Upper lobe of left lung (tissue), 6 donors: ENCODE measurements at regions not wholly inside any gene's neighbourhood (a gene's known extent, or its start where the extent isn't known, plus 50 kb on each side); places are given as distances from the start of the nearest gene placed in this dataset.

Experiments used
- ATAC-seq, 2 donors: fragments of 200-7000 bp; cut with Tn5 transposase; one replicate each; pipeline ENCODE4 v1.9.1; 2022; ENCODE audit warnings: mild to moderate bottlenecking in 2 of 2, moderate library complexity in 2 of 2; ENCODE audit not compliant: low FRiP score in 2 of 2
- DNase-seq, 2 donors: peaks; one replicate each; pipeline ENCODE4 v3.0.0-alpha.2; 2019 to 2020
- H3K27ac ChIP-seq, 4 donors: fragments of 200-600 bp; sonication (generic); one replicate each; pipeline ENCODE4 v1.5.1; 2016 to 2019
- H3K27me3 ChIP-seq, 4 donors: fragments of 200-600 bp; sonication (generic); one replicate each; pipeline ENCODE4 v1.5.1; 2017 to 2019
- H3K36me3 ChIP-seq, 4 donors: fragments of 200-600 bp; sonication (generic); one replicate each; pipeline ENCODE4 v1.5.1; 2016 to 2019
- H3K4me1 ChIP-seq, 4 donors: fragments of 200-600 bp; sonication (generic); one replicate each; pipeline ENCODE4 v1.5.1; 2018 to 2019
- H3K4me3 ChIP-seq, 4 donors: fragments of 200-600 bp; sonication (generic); one replicate each; pipeline ENCODE4 v1.5.1; 2017 to 2019; ENCODE audit warnings: mild to moderate bottlenecking in 2 of 4, moderate library complexity in 1 of 4
- H3K9me3 ChIP-seq, 4 donors: fragments of 200-600 bp; sonication (generic); one replicate each; pipeline ENCODE4 v1.5.1; 2018 to 2019
- EP300 ChIP-seq, 4 donors: sonication (generic); formaldehyde crosslinking; IDR thresholded peaks; one replicate each; pipeline ENCODE4 v1.5.1; 2017; ENCODE audit warnings: antibody characterized with exemption in 4 of 4, control low read depth in 2 of 4
- POLR2A ChIP-seq, 4 donors: fragments of 450-650 bp; IDR thresholded peaks; one replicate each; pipeline ENCODE4 v1.5.1; 2016 to 2017; ENCODE audit warnings: antibody characterized with exemption in 4 of 4, mild to moderate bottlenecking in 2 of 4
- POLR2AphosphoS5 ChIP-seq, 2 donors: sonication (generic); formaldehyde crosslinking; IDR thresholded peaks; one replicate each; pipeline ENCODE4 v1.5.1; 2017; ENCODE audit warnings: antibody characterized with exemption in 2 of 2
- WGBS, 2 donors: methylation state at CpG; one replicate each; pipeline ENCODE4 v1.1.5; 2017 to 2018; 5-methylcytosine and 5-hydroxymethylcytosine counted together
- TF ChIP-seq, protein P1 (sequence below), 6 experiments: fragments of 450-650 bp in 4 of 6; fragments of 200-600 bp in 2 of 6; sonication (generic) in 2 of 6; IDR thresholded peaks; one replicate each; pipeline ENCODE4 v1.5.1; 2016 to 2019; ENCODE audit warnings: antibody characterized with exemption in 6 of 6
- donor health status: DM: no; HTN: no; CAD: no; lungs with moderate emphysema.
- donor health status: DM: no; HTN: yes; CAD: no; lungs with severe emphysema.

GRCh38 chr6:66638518-66638917, 931.5 kb upstream of the EYS start:
- H3K9me3 ChIP-seq: no peaks in the 10 kb centered on the region
- H3K36me3 ChIP-seq: no peaks in the 10 kb centered on the region
- DNase-seq: no peak
- no peaks in the 10 kb centered on the region for H3K27me3 ChIP-seq
- no peak for ATAC-seq
- H3K4me1 ChIP-seq: no peaks in the 10 kb centered on the region
- H3K4me3 ChIP-seq: no peak overlapping the region
- no peak overlapping the region for H3K27ac ChIP-seq
- TF ChIP-seq POLR2AphosphoS5 (IDR thresholded peaks at IDR 0.05) (no peak), EP300 (IDR thresholded peaks at IDR 0.05) (no peak), POLR2A (IDR thresholded peaks at IDR 0.05) (no peak)
- TF ChIP-seq, protein P1, sequence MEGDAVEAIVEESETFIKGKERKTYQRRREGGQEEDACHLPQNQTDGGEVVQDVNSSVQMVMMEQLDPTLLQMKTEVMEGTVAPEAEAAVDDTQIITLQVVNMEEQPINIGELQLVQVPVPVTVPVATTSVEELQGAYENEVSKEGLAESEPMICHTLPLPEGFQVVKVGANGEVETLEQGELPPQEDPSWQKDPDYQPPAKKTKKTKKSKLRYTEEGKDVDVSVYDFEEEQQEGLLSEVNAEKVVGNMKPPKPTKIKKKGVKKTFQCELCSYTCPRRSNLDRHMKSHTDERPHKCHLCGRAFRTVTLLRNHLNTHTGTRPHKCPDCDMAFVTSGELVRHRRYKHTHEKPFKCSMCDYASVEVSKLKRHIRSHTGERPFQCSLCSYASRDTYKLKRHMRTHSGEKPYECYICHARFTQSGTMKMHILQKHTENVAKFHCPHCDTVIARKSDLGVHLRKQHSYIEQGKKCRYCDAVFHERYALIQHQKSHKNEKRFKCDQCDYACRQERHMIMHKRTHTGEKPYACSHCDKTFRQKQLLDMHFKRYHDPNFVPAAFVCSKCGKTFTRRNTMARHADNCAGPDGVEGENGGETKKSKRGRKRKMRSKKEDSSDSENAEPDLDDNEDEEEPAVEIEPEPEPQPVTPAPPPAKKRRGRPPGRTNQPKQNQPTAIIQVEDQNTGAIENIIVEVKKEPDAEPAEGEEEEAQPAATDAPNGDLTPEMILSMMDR (IDR thresholded peaks at IDR 0.05): no peak
- 85 to 94% methylated on average over 3 of the region's 3 CpGs for WGBS, 2 donors

- no peak for ATAC-seq
- no peaks in the 10 kb centered on the region for H3K9me3 ChIP-seq
- H3K4me1 ChIP-seq: no peaks in the 10 kb centered on the region
- WGBS, 2 donors: 84 to 90% methylated on average over 5 of the region's 5 CpGs
- no peaks in the 10 kb centered on the region for H3K36me3 ChIP-seq
- no peak overlapping the region for H3K27ac ChIP-seq
- TF ChIP-seq POLR2A (IDR thresholded peaks at IDR 0.05) (no peak), EP300 (IDR thresholded peaks at IDR 0.05) (no peak), POLR2AphosphoS5 (IDR thresholded peaks at IDR 0.05) (no peak)
- TF ChIP-seq, protein P1 (IDR thresholded peaks at IDR 0.05): no peak
- no peak overlapping the region for H3K4me3 ChIP-seq
- no peak for DNase-seq
- H3K27me3 ChIP-seq: no peaks in the 10 kb centered on the region
These were observed 931.1 kb upstream of the EYS start for GRCh38 chr6:66638099-66638498.

DNA sequence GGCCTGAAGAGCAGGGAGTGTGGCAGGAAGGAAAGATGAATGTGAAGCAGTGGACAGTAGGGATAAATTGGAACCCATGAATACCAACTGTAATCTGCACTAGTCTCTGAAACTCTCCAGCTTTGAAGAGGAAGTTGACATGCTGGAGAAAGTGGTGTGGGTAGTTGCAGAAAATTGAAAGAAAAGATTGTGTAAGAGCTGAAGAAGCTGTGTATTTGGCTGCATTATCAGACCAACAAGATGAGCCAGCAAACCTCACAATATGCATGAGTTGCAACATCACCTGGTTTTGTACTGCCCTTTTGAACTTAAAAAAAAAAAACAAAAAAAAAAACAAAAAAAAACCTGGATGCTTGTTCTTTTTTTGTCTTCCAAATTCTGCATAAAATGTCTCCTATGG, 921.9 kb upstream of the EYS start:
- DNase-seq: no peak
- no peak for TF ChIP-seq POLR2A (IDR thresholded peaks at IDR 0.05)
- TF ChIP-seq EP300 (IDR thresholded peaks at IDR 0.05): no peak
- TF ChIP-seq, protein P1 (IDR thresholded peaks at IDR 0.05): no peak
- TF ChIP-seq POLR2AphosphoS5 (IDR thresholded peaks at IDR 0.05): no peak
- ATAC-seq: no peak
- Histone ChIP-seq H3K4me1 (no peaks in the 10 kb centered on the region), H3K4me3 (no peak overlapping the region), H3K27ac (no peak overlapping the region), H3K9me3 (no peaks in the 10 kb centered on the region), H3K36me3 (no peaks in the 10 kb centered on the region), H3K27me3 (no peaks in the 10 kb centered on the region)

DNA sequence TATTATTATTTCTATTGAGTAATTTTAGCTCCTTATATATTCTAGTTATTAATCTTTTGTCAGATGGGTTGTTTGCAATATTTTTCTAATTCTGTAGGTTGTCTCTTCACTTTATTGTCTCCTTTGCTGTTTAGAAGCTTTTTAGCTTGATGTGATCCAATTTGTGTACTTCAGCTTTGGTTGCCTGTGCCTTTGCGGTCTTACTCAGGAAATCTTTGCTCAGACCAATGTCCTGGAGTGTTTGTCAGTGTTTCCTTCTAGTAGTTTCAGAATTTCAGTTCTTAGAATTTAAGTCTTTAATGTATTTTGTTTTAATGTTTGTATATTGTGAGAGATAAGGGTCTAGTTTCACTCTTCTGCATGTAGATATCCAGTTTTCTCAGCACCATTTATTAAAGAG, 916.0 kb upstream of the EYS start:
- Histone ChIP-seq H3K27ac (no peak overlapping the region), H3K36me3 (no peaks in the 10 kb centered on the region), H3K4me3 (no peak overlapping the region), H3K27me3 (no peaks in the 10 kb centered on the region), H3K9me3 (no peaks in the 10 kb centered on the region), H3K4me1 (no peaks in the 10 kb centered on the region)
- DNase-seq (no peak), ATAC-seq (no peak)
- WGBS, 2 donors: 68 to 89% methylated on average over 1 of the region's 1 CpG
- no peak for TF ChIP-seq POLR2AphosphoS5 (IDR thresholded peaks at IDR 0.05)
- no peak for TF ChIP-seq POLR2A (IDR thresholded peaks at IDR 0.05)
- no peak for TF ChIP-seq EP300 (IDR thresholded peaks at IDR 0.05)
- TF ChIP-seq, protein P1 (IDR thresholded peaks at IDR 0.05): no peak

GRCh38 chr6:66605971-66606370, 898.9 kb upstream of the EYS start:
- Histone ChIP-seq H3K4me3 (no peak overlapping the region), H3K27ac (no peak overlapping the region), H3K4me1 (no peaks in the 10 kb centered on the region), H3K36me3 (no peaks in the 10 kb centered on the region), H3K27me3 (no peaks in the 10 kb centered on the region), H3K9me3 (no peaks in the 10 kb centered on the region)
- TF ChIP-seq POLR2AphosphoS5 (IDR thresholded peaks at IDR 0.05): no peak
- no peak for TF ChIP-seq EP300 (IDR thresholded peaks at IDR 0.05)
- TF ChIP-seq, protein P1 (IDR thresholded peaks at IDR 0.05): no peak
- no peak for TF ChIP-seq POLR2A (IDR thresholded peaks at IDR 0.05)
- 71 to 80% methylated on average over 1 of the region's 1 CpG for WGBS, 2 donors
- DNase-seq (no peak), ATAC-seq (no peak)
